Endothelial cell of umbilical vein (primary cell): ENCODE measurements at regions not wholly inside any gene's neighbourhood (a gene's known extent, or its start where the extent isn't known, plus 50 kb on each side); places are given as distances from the start of the nearest gene placed in this dataset.

Source experiments
- BruUV-seq: library from RNA; stranded (reverse); fragments of 400-500 nt; replicated peaks from 2 replicates; lab custom pipeline; 2021; lab: Mats Ljungman, UMichigan
- CTCF ChIA-PET: fragments of 300-600, 350-600 bp; sonication (Branson Sonifier 250); formaldehyde crosslinking; loops from one replicate; lab custom pipeline; 2021; ENCODE audit warnings: antibody characterized with exemption, inconsistent platforms; lab: Charles Lee
- POLR2A ChIA-PET: fragments of 300-600, 350-600 bp; sonication (Branson Sonifier 250); formaldehyde crosslinking; loops from one replicate; lab custom pipeline; 2021; ENCODE audit warnings: antibody characterized with exemption, inconsistent platforms; lab: Charles Lee
- DNase-seq: peaks from one replicate; pipeline ENCODE4 v3.0.0-alpha.2; 2011; ENCODE audit warnings: low read depth, low spot score
- FAIRE-seq: peaks from 2 replicates; lab custom pipeline; 2011; peaks lifted over from hg19 to GRCh38; lab: Jason Lieb, UNC
- H2AFZ ChIP-seq: 2 replicates; pipeline ENCODE4 v1.6.0; 2012; ENCODE audit warnings: low read depth, low read length, control low read depth, inconsistent platforms
- H3K27ac ChIP-seq: 2 replicates; pipeline ENCODE4 v1.5.1; 2011; ENCODE audit warnings: low read depth, mild to moderate bottlenecking, control low read depth, low read length, moderate library complexity; ENCODE audit not compliant: insufficient read depth
- H3K27me3 ChIP-seq, 2 experiments: 2 replicates each; pipeline versions ENCODE4 v1.6.0 to v1.6.1; 2011; ENCODE audit warnings: low read length in 2 of 2, mixed read lengths in 1 of 2; ENCODE audit not compliant: control insufficient read depth in 2 of 2, insufficient read depth in 2 of 2
- H3K36me3 ChIP-seq, 2 experiments: 2 replicates in 1 of 2; 3 replicates in 1 of 2; pipeline ENCODE4 v1.5.1; 2011; ENCODE audit warnings: low read length in 2 of 2, mild to moderate bottlenecking in 1 of 2, moderate library complexity in 1 of 2; ENCODE audit not compliant: control insufficient read depth in 2 of 2, insufficient read depth in 2 of 2; ENCODE audit errors: extremely low read depth in 1 of 2
- H3K4me1 ChIP-seq: 3 replicates; pipeline ENCODE4 v1.5.1; 2011; ENCODE audit warnings: mild to moderate bottlenecking, low read length; ENCODE audit not compliant: control insufficient read depth, insufficient read depth; ENCODE audit errors: extremely low read depth
- H3K4me2 ChIP-seq: 2 replicates; pipeline ENCODE4 v1.6.1; 2011; ENCODE audit warnings: low read length, control low read depth, mixed read lengths; ENCODE audit not compliant: insufficient read depth
- H3K4me3 ChIP-seq, 3 experiments: fragments of 200-600 bp in 1 of 3; sonication (generic), shearing (Covaris generic) in 1 of 3; replicated peaks in 1 of 3; 2 replicates each; pipeline ENCODE4 v1.5.1; 2011 to 2016; ENCODE audit warnings: control low read depth in 3 of 3, low read length in 3 of 3, mild to moderate bottlenecking in 2 of 3, inconsistent platforms in 1 of 3, low read depth in 1 of 3, moderate library complexity in 1 of 3; ENCODE audit not compliant: insufficient read depth in 1 of 3
- H3K79me2 ChIP-seq: 2 replicates; pipeline ENCODE4 v1.6.0; 2012; ENCODE audit warnings: low read length, inconsistent platforms; ENCODE audit not compliant: control insufficient read depth, insufficient read depth
- H3K9ac ChIP-seq: replicated peaks from 2 replicates; pipeline ENCODE3; 2011; ENCODE audit warnings: low read length, control low read depth; ENCODE audit not compliant: insufficient read depth; ENCODE audit errors: extremely low read depth
- H3K9me1 ChIP-seq: replicated peaks from 3 replicates; pipeline ENCODE4 v1.6.0; 2011; ENCODE audit warnings: mild to moderate bottlenecking, low read length; ENCODE audit not compliant: control insufficient read depth, insufficient read depth; ENCODE audit errors: extremely low read depth
- H3K9me3 ChIP-seq: replicated peaks from 2 replicates; pipeline ENCODE4 v1.5.1; 2012; ENCODE audit warnings: low read length, inconsistent platforms; ENCODE audit not compliant: control insufficient read depth, insufficient read depth
- H4K20me1 ChIP-seq: replicated peaks from 2 replicates; pipeline ENCODE3; 2011; ENCODE audit warnings: mild to moderate bottlenecking, low read length; ENCODE audit not compliant: control insufficient read depth, insufficient read depth; ENCODE audit errors: extremely low read depth
- EZH2 ChIP-seq: IDR thresholded peaks from 2 replicates; pipeline ENCODE4 v1.6.1; 2012; ENCODE audit warnings: borderline replicate concordance, low read depth, mild to moderate bottlenecking, moderate library complexity, low read length, inconsistent platforms; ENCODE audit not compliant: severe bottlenecking
- FOS ChIP-seq: IDR thresholded peaks from 2 replicates; pipeline ENCODE4 v1.6.1; 2011; ENCODE audit warnings: mild to moderate bottlenecking, low read length, moderate library complexity, borderline replicate concordance; ENCODE audit not compliant: insufficient read depth
- GATA2 ChIP-seq: IDR thresholded peaks from 2 replicates; pipeline ENCODE4 v1.7.0; 2011; ENCODE audit warnings: low read depth, mild to moderate bottlenecking, moderate library complexity, mixed read lengths, low read length; ENCODE audit not compliant: insufficient read length, insufficient read depth
- JUN ChIP-seq: IDR thresholded peaks from 2 replicates; pipeline ENCODE4 v1.6.1; 2011; ENCODE audit warnings: borderline replicate concordance, low read depth; ENCODE audit not compliant: insufficient read length, insufficient read depth
- MYC ChIP-seq: IDR thresholded peaks from one replicate; pipeline ENCODE4 v1.6.1; 2011; ENCODE audit warnings: mild to moderate bottlenecking, low read depth, low read length
- POLR2A ChIP-seq: IDR thresholded peaks from 2 replicates; pipeline ENCODE4 v1.6.1; 2012; ENCODE audit warnings: low read depth, mild to moderate bottlenecking, control low read depth, low read length
- POLR2AphosphoS5 ChIP-seq: IDR thresholded peaks from 2 replicates; pipeline ENCODE4 v1.6.1; 2012; ENCODE audit warnings: low read depth, mild to moderate bottlenecking, control low read depth, low read length, moderate library complexity; ENCODE audit not compliant: insufficient read depth
- dilution Hi-C: fragments of 300-500 bp; cut with MboI; formaldehyde crosslinking; loops from one replicate; pipeline ENCODE4 v1.15.0; 2019; ENCODE audit warnings: low sequenced_read_pairs; ENCODE audit not compliant: extremely low pct_ligation_motif_present
- intact Hi-C: fragments of 100-400 bp; cut with micrococcal nuclease; formaldehyde crosslinking; loops from one replicate; pipeline ENCODE4 v1.10.0; 2022
- TF ChIP-seq, protein P1 (sequence below): IDR thresholded peaks from 2 replicates; pipeline ENCODE4 v1.6.1; 2011; ENCODE audit not compliant: insufficient read depth, insufficient read length
- TF ChIP-seq, protein P2 (sequence below), 2 donors: IDR thresholded peaks; 1 replicate in 1 of 2; 2 replicates in 1 of 2; pipeline ENCODE4 v1.5.1; 2011; ENCODE audit warnings: low read length in 2 of 2, mild to moderate bottlenecking in 2 of 2, moderate library complexity in 2 of 2, control low read depth in 1 of 2, inconsistent platforms in 1 of 2, low read depth in 1 of 2; ENCODE audit not compliant: insufficient read depth in 1 of 2; ENCODE audit errors: extremely low read depth in 1 of 2

DNA sequence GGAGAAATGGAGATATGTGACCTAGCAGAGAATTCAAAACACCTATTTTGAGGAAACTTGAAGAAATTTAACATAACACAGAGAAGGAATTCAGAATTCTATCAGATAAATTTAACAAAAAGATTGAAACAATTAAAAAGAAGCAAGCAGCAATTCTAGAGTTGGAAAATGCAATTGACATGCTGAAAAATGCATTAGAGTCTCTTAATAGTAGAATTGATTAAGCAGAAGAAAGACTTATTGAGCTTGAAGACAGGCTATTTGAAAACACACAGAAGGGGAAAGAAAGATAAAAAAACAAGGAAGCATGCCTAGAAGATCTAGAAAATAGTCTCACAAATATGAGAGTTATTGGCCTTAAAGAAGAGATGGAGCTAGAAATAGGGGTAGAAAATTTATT lies 87.8 kb upstream of the SLC1A1 start:
- intact Hi-C loops = no loop called here
- Histone ChIP-seq H2AFZ (no peak overlapping the region), H3K79me2 (no peaks in the 10 kb centered on the region), H3K4me3 (no peak overlapping the region), H3K4me2 (no peak overlapping the region), H3K9me3 (no peaks in the 10 kb centered on the region), H4K20me1 (no peaks in the 10 kb centered on the region), H3K9me1 (no peaks in the 10 kb centered on the region), H3K27ac (no peak overlapping the region), H3K27me3 (no peaks in the 10 kb centered on the region), H3K36me3 (no peaks in the 10 kb centered on the region), H3K9ac (no peak overlapping the region), H3K4me1 (no peaks in the 10 kb centered on the region)
- BruUV-seq = no TSS peak
- TF ChIP-seq MYC (no peak), POLR2AphosphoS5 (no peak), GATA2 (no peak), JUN (no peak), FOS (no peak), EZH2 (no peak), POLR2A (no peak)
- TF ChIP-seq, protein P1, sequence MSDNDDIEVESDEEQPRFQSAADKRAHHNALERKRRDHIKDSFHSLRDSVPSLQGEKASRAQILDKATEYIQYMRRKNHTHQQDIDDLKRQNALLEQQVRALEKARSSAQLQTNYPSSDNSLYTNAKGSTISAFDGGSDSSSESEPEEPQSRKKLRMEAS = no peak
- TF ChIP-seq, protein P2, sequence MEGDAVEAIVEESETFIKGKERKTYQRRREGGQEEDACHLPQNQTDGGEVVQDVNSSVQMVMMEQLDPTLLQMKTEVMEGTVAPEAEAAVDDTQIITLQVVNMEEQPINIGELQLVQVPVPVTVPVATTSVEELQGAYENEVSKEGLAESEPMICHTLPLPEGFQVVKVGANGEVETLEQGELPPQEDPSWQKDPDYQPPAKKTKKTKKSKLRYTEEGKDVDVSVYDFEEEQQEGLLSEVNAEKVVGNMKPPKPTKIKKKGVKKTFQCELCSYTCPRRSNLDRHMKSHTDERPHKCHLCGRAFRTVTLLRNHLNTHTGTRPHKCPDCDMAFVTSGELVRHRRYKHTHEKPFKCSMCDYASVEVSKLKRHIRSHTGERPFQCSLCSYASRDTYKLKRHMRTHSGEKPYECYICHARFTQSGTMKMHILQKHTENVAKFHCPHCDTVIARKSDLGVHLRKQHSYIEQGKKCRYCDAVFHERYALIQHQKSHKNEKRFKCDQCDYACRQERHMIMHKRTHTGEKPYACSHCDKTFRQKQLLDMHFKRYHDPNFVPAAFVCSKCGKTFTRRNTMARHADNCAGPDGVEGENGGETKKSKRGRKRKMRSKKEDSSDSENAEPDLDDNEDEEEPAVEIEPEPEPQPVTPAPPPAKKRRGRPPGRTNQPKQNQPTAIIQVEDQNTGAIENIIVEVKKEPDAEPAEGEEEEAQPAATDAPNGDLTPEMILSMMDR (IDR thresholded peaks at IDR 0.05; ENCODE audit: extremely low read depth in 1 of 2, insufficient read depth in 1 of 2, low read depth in 1 of 2, low read length in 2 of 2) = no peak
- no peak for FAIRE-seq
- POLR2A ChIA-PET = no interaction called here
- CTCF ChIA-PET = interaction anchor here (0.9 kb wide), 1 partner anchor 28 kb away, joined by 3 read pairs; no protein-coding TSS in a partner anchor
- no peak for DNase-seq
- dilution Hi-C loops = no loop called here
